ENCODE measurements at regions not wholly inside any gene's neighbourhood (a gene's known extent, or its start where the extent isn't known, plus 50 kb on each side); places are given as distances from the start of the nearest gene placed in this dataset.

GRCh38 chr1:193434319-193434718 is 247.9 kb upstream of the B3GALT2 start:
- TF ChIP-seq EZH2 (IDR thresholded peaks at IDR 0.05; ENCODE audit: borderline replicate concordance, low read depth, low read length, severe bottlenecking) (no peak), POLR2A (IDR thresholded peaks at IDR 0.05; ENCODE audit: low read depth, low read length) (no peak), CTCF (IDR thresholded peaks at IDR 0.05; ENCODE audit: extremely low read depth in 1 of 2, insufficient read depth in 1 of 2, low read depth in 1 of 2, low read length in 2 of 2) (no peak), MAX (IDR thresholded peaks at IDR 0.05; ENCODE audit: insufficient read depth, insufficient read length) (no peak), POLR2AphosphoS5 (IDR thresholded peaks at IDR 0.05; ENCODE audit: insufficient read depth, low read depth, low read length) (no peak), JUN (IDR thresholded peaks at IDR 0.05; ENCODE audit: borderline replicate concordance, insufficient read depth, insufficient read length, low read depth) (peak; percentile 31), GATA2 (IDR thresholded peaks at IDR 0.05; ENCODE audit: insufficient read depth, insufficient read length, low read depth, low read length) (peak; percentile 67)
